NCI-H2227 (cell line): ENCODE measurements at regions not wholly inside any gene's neighbourhood (a gene's known extent, or its start where the extent isn't known, plus 50 kb on each side); places are given as distances from the start of the nearest gene placed in this dataset.

Experiments
- DNase-seq: peaks from one replicate; lab custom pipeline; 2025; ENCODE audit not compliant: unreplicated experiment; lab: John Stamatoyannopoulos, UW

DNA sequence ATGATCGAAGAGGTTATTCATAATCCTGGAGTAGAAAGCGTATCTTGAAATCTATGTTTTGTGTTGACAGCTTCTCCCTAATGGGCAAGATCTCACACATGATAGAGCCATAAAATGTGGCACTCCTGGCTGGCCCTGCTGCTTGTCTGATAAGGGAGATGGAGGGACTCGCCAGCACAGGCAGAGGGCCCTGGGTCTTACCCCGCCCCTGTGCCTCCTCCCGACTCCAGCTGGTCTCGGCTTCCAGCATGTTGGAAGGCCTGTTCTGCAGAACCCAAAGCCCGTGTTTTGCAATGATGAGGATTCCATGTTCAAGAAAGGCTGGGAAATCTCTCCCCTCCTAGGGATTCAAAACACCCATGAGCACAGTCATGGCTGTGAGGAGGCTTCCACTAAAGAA lies 106.7 kb upstream of the SDK2 start:
- no peak for DNase-seq

DNA sequence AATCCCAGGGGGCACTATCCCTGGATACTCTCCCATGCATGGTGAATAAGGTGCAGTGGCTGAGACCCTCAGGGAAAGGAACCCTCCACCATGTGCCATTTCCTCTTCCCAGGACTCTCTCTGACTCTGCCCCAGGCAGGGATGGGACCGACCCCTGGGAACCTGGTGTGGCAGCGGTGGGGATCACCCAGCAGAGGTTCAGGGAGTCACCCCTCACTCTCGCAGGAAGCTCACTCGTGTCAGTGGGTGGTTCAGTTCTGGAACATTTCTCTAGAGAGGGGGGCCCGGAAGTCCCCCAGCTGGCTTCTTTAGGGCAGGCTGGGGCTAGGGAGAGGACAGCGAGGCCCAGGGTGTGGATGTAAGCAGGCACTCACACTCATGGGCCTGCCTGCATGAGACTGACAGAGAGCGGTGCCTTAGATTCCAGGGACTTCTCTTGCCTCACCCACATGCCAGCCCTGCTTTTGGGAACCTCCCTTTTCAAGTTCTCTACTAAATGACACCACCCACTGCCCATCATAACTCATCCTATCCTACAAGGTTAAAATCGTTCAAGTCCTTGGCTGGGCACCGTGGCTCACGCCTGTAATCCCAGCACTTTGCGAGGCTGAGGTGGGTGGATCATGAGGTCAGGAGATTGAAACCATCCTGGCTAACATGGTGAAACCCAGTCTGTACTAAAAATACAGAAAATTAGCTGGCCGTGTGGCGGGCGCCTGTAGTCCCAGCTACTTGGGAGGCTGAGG lies 109.7 kb upstream of the SDK2 start:
- DNase-seq, result no peak

DNA sequence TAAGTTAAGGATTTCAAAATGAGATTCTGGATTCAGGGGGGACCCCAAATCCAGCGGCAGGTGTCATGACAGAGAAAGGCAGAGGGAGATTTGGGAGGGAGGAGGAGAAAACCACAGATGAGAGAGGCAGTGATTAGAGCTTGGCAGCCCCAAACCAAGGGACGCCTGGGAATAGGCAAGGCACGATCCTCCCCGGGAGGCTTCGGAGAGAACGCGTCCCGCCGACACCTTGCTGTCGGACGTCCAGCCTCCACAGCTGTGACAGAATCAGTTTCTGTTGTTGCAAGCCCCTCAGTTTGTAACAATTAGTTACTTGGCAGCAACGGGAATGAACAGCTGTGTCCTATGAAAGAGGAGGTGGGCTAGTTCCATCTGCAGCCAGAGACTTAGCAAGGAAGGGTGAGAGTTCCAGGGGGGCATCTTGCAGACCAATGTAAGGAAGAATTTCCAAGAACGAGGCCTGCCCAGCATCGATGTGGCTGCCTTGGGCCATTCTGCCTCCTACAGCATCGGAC lies 110.7 kb upstream of the SDK2 start:
- no peak for DNase-seq

DNA sequence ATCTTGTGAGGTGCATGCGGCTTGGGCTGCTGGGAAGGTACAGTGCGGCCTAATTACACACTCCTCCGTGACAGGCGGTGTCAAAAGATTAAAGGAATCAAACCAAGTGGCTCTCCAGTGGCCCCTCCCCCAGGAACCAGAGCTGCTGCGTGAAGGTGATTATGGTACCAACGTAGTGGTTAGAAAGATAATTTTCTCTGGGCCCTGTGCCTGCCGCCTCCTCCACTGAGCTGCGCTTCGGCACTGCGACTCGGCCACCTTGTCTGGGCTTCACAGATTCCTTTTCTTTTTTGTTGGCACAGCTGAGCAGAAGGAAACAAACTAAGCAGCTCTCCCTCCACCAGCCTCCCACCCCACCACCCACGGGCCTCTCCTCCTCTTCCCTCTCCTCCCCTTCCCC lies 113.2 kb upstream of the SDK2 start:
- peak; percentile 94 for DNase-seq

DNA sequence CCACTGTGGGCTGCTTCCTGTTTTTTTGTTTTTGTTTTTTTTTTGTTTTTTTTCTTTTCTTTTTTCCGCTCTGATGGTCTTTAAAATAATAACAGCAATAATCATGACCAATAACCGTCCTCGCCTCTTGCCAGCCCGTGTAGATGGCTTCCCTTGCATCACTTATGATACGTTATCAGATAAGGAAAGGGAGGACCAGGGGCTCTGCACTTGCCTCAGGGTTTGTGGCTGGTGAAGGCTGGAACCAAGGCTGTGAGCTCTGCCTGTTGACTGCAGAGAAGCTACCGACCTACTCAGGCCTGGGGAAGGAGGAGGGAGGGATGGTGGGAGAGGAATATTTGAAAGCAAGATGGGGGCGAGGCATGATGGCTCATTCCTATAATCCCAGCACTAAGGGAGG lies 114.0 kb upstream of the SDK2 start:
- DNase-seq, result no peak

DNA sequence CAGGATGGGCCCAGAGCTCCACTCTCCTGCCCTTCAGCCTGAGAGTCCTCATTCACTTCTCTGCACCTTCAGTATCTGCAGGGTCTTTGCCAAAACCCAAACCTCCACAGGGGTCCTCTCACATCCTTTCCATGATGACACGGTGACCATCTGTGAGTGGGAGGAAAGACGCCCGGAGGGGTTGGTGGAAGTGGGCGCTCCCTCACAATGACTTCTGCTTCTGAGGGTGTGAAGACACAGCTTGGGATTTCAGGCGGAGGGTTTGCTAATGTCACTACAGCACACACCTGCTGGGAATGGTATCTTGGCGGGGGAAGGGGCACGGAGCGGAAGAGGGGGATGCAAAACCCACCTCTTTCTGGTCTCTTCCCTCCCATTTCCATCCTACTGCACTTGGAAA lies 115.1 kb upstream of the SDK2 start:
- DNase-seq, result no peak

DNA sequence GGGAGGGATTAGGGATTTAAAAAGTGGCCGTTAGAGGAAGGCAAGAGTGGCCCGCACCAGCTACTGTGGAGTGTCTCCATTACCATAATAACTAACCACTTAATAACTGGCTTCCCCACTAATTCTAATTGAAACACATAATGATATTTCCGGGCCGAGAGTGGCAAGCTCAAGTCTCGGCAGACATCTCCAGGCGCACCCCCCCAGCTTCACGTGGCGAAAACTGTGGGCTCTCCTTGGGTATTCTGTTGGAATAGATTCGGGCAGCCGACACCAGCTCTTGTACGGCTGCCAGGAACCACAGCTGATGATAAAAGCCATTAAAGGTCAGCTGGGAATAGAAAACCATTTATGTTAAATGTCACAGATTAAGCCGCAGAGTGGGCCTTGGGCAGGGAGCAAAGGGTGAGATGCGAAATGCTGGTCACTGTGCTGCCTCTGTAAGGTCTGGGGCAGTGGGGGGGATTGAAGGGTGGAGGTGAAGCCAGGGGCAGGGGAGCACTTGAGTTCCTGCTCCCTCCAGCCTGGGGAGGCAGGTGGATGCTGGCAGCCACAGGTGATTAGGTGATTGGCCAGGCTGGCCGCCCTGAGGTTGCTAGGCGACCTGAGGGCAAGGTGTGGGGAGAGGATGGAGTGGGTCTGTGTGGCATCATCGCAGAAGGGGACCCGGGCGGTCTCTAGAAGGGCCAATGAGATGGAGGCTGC lies 115.6 kb upstream of the SDK2 start:
- peak; percentile 64 for DNase-seq

DNA sequence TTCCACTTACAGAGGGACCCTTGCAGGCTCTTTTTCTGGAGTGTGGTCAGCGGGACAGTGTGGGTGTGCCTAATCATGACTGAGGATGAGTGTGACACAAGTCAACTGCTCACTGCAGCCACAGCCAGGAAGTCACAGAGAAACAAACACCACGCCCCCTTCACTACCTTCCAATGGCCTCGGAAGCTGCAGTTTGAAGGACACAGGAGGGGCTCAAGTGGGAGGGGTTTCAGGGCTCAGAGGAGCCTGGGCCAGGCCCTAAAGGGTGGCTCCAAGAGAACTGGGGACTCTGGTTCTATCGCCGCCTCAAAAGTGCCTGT lies 116.2 kb upstream of the SDK2 start:
- DNase-seq, result peak; percentile 25

DNA sequence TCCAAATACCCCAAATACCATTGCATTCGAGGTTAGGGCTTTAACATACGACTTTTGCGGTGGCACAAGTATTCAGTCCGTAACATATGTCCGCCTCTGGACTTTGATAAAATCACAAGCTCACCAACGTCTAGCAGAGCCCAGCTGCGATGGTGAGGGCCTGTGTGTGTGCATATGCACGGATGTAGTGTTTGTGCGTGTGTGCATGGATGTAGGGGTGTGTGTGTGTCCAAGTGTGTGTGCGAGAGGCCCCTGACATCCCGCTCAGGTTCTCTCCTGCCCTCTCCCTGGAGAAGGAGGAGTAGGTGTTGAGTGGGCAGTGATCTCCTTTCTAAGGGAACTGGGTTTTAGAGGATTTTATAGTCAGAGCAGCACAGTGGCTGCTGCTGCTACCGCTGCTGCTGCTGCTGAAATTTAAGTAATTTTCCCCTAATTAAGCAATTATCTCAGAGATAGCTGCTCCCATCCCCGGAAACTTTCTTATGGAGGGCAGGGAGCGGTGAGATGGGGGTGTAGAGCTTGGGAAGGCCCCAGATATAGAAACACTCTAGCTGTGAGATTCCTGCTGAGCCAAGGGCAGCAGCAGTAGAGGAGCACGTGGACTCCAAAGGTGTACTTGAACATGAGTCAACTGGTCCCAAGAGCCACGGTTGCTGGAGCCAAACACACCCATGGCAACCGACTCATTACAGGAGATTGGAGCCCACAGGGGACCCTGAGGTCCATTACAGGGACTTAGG lies 121.7 kb upstream of the SDK2 start:
- DNase-seq, result peak; percentile 75

DNA sequence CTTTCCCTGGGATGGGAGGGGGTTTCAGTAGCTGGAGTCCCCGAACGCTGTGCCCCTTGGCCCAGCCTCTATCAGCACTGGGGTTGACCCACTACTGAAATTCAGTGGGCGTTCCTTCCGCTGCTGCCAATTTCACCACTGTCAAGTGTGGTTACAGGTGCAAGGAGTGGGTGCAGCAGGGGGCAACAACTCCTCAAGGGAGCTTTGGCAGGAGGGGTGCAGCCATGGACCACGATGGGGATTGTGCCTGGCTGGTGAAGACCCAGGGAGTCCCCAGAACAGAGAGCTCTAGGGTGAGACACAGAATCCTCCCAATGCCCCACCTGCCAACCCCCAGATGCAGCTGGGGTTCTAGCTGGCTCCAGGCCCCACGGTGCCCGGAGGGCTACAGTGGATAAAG lies 123.5 kb upstream of the SDK2 start:
- DNase-seq, result no peak

DNA sequence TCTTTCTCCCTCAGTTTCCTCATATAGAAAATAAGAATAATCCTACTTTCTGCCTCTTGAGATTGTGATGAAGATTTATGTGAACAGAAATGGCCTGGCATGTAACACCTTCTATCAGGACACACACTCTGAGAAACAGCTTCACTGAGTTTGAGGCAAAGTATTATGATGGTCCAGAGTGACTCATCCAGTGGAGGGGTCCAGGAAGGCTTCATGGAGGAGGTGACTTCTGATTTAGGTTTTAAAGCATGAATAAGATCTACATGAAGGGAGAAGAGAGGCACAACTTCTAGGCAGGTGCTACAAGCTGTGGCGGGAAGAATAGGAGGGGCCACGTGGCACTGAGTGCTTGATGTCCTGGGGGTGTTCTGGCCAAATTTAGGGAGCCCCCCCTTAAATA lies 124.4 kb upstream of the SDK2 start:
- no peak for DNase-seq

DNA sequence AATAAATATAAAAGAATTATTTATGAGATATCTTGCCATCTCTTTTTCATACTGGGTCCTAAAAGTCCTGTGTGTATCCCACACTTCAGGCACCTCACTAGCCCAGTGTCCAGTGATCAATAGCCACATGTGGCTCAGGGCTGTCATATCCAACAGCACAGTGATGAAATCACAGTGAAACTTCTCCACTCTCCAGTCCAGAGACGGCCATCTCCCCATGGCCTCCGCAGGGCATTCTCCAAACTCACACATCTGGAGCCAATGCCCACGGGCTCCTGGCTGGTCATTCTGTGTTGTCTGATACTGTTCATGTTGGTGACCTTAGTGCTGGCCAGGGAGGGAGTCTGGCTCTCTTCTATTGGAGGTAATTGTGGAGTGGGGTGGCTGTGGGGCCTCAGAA lies 125.2 kb upstream of the SDK2 start:
- no peak for DNase-seq

DNA sequence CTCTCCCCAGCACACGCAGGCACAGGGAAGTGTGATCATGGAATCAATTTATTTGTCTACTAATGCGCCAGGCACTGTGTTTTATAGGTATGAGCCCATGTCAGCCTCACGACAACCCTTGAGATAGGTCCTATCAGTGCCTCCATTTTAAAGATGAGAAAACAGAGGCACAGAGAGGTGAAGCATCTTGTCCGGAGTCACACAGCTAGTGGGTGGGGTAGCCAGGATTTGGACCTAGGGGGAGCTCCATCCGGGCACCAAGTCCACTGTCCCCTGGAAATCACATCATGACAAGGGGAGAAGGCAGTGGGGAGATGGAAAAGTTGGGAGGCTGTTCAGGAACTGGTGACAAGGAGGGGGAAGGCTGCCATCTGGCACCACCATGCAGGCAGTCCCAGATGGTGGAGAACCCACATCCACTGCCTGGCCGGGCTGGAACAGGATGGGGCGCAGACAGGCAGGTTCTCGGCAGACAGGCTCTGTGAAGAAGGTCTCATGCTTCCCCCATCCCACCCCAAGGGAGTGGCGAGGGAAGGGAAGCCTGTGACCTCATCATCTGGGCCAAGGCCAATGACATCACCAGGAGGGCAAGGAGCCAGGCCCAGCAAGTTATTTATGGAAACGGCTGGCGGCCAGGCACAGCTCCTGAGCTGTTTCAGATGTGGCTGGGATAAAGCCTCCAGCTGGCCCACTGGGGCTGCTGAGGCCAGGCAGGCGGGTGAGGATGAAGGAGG lies 126.0 kb upstream of the SDK2 start:
- DNase-seq, result peak; percentile 43

DNA sequence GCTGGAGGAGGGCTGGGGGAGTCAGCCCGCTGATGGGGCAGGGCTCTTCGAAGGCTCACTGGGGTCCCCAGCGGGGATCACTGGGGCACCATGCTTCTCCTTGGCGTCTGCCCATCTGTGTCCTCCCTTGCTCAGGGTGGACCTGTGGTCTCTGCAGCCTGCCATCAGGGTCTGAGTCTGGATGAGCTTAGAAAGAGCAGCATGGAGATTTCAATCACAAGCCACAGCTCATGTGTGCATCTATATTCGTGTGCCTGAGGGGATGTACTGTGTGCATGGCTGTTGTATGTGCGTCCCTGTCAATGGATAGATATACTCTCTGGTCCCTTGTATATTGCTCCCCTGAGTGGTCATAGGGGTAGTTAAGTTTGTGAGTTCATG lies 126.6 kb upstream of the SDK2 start:
- DNase-seq, result no peak

DNA sequence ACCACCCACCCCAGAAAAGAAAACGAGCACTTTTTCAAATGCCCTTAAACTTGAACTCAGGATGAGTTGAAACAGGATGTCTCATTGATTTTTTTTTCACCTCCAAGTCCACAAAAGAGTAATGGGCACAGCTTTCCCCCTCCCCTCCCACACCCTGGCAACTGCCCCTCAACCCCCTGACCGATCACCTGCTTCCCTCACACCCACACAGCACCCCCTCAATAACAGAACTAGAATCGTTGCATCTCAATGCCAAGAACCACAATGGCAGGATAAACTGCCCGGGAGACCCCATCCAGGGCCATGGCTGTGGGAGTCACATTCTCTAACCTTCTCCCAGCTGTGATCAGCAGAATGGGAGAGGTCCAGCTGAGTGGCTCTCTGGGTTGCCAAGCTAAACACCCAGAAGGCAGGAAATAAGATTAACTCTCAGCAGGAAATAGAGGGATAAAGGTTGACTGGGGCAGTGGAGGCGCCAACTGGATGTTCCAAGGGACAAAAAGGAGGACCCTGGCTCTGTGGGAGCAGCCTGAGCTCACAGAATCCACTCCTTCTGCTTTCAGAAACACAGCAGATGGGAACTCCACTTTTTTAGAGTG lies 128.0 kb upstream of the SDK2 start:
- no peak for DNase-seq

DNA sequence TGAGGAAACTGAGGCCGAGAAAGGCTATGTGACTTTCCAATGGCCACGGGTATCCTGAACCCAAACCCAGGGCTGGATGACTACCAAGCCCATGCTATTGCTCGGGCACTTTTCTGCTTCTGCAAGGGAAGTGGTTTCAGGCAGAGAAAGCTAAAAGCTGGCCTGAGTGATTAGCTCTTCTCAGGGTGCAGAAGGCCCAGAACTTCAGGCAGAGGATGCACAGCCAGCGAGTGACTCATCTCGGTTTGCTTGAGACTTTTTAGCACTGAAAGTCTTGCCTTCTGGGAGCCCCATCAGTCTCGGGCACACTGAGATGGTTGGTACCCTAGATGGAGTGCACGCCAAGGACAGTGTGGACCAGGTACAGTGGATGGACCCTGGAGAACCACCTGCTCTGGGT lies 129.5 kb upstream of the SDK2 start:
- DNase-seq, result no peak

DNA sequence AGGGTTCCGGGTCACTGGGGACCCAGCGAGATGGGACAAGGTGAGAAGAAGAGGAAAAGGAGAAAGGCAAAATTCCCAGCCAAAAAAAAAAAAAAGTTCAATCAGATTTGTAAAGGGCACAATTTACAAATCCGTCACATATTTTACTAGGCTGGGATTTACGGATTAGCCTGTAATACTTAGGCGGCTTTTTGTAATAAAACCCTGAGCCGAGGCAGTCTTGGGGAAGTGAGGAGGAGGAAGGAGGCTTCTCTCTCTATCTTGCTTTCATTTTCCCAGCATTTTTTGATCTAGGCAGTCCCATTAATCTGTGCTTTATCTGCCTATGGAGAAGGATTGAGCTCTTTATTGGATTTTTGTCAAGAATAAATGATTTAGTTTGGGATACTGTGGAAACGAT lies 130.6 kb upstream of the SDK2 start:
- no peak for DNase-seq

DNA sequence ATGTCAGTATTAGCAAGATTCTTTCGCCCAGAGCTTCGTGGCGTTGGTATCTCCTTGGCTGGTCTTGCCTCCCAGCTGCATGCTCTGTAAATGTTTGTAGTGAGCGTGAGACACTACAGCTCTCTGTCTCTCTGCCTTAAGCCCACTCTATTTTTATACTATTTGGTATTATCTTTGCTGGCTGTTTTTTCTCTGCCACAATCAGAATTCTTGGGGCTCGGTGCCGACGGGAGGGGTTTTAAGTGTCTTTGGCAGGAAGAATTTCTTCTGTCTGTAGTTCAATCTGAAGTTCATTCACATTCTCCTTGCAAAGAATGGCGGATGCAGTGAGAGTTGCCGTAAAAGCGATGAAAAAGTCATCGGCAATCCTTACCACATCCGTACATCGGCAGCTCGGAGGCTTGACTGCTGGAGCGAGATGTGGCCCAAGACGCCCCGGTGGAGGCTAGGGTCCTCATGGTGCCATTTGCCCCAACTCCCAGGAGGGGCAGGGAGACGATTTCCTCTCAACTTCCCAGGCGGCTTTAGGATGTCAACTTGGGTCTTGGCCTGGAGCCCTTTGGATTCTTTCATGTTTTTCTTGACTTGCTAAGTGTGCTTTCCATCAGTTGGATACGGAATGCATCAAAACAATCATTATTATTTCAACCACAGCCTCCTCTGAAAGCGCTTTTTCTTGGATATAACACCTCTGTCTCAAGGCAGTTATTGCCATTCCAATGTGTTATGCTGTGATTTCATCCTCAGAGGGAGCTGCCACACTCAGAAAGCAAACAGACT lies 132.3 kb upstream of the SDK2 start:
- DNase-seq, result no peak

DNA sequence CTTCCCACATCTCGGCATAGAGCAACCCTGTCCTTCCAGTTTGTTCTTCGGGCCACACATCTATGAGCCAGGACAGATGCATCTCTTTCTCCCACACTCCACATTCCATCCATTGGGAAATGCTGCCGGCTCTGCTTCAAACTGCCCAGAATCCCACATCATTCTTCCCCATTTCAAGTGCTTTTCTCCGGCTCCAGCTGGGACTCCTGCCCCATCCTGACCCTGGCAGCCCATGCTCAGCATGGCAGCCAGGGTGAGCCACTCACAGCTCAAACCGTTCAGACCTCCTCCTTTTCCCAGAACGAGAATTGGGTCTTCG lies 132.8 kb upstream of the SDK2 start:
- no peak for DNase-seq

DNA sequence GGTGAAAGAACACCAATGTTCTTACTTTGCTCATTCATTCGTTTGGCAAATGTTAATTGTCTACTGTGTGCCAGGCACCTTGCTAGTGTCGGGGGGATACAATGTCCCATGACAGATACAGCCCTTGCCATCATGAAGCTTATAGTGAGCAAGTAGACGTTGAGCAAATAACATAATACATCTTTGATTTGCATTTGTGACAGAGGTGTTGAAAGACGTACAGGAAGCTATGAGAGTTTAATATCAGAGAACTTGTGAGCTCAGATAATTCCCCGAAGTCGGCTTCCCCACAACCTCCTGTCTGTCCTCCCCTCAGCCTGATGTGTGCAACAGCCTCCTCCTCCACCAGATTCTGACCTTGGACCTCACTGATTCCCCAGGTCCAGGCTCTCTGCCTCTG lies 138.0 kb upstream of the SDK2 start:
- no peak for DNase-seq
